GM12874 (cell line): ENCODE measurements at regions not wholly inside any gene's neighbourhood (a gene's known extent, or its start where the extent isn't known, plus 50 kb on each side); places are given as distances from the start of the nearest gene placed in this dataset.

Experiments
- CTCF ChIP-seq: IDR thresholded peaks from 2 replicates; pipeline ENCODE4 v1.5.1; 2011; ENCODE audit warnings: low read depth, mild to moderate bottlenecking, control low read depth, low read length, moderate library complexity; ENCODE audit not compliant: insufficient read depth

GRCh38 chr15:96764946-96765345 lies 434.4 kb downstream of the NR2F2 start:
- TF ChIP-seq CTCF: no peak

GRCh38 chr15:96766366-96766765 lies 435.9 kb downstream of the NR2F2 start:
- no peak for TF ChIP-seq CTCF

- TF ChIP-seq CTCF: no peak
Measured at GRCh38 chr15:96767703-96768434, 437.4 kb downstream of the NR2F2 start.

GRCh38 chr15:96768435-96768789 lies 437.9 kb downstream of the NR2F2 start:
- no peak for TF ChIP-seq CTCF

GRCh38 chr15:96771035-96771434 lies 440.5 kb downstream of the NR2F2 start:
- no peak for TF ChIP-seq CTCF

- no peak for TF ChIP-seq CTCF
Measured at GRCh38 chr15:96774216-96774615, 443.7 kb downstream of the NR2F2 start.

- no peak for TF ChIP-seq CTCF
Measured at GRCh38 chr15:96783746-96784145, 453.2 kb downstream of the NR2F2 start.
